GM12874 (cell line): ENCODE measurements at regions not wholly inside any gene's neighbourhood (a gene's known extent, or its start where the extent isn't known, plus 50 kb on each side); places are given as distances from the start of the nearest gene placed in this dataset.

Experiments
- TF ChIP-seq, protein P1 (sequence below): IDR thresholded peaks from 2 replicates; pipeline ENCODE4 v1.5.1; 2011; ENCODE audit warnings: low read depth, mild to moderate bottlenecking, control low read depth, low read length, moderate library complexity; ENCODE audit not compliant: insufficient read depth

DNA sequence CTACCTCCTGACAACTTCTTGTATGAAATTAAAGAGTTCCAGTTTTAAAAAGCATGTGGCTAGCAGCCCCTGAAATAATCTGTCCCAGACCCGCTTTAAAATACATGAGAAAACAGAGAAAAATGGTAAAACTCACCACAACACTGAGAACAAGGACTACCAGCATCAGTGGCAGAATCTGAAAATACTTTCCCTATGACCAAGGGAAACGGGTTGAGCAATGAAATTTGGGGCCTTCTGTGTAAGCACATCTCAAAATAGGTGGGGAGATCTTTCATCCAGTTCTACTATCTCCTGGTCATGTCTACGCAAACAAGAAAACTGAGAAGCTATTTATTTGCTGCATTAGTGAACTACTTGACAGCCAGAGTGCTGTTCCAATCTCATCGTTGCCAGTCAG lies 172.3 kb downstream of the LNPK start:
- TF ChIP-seq, protein P1, sequence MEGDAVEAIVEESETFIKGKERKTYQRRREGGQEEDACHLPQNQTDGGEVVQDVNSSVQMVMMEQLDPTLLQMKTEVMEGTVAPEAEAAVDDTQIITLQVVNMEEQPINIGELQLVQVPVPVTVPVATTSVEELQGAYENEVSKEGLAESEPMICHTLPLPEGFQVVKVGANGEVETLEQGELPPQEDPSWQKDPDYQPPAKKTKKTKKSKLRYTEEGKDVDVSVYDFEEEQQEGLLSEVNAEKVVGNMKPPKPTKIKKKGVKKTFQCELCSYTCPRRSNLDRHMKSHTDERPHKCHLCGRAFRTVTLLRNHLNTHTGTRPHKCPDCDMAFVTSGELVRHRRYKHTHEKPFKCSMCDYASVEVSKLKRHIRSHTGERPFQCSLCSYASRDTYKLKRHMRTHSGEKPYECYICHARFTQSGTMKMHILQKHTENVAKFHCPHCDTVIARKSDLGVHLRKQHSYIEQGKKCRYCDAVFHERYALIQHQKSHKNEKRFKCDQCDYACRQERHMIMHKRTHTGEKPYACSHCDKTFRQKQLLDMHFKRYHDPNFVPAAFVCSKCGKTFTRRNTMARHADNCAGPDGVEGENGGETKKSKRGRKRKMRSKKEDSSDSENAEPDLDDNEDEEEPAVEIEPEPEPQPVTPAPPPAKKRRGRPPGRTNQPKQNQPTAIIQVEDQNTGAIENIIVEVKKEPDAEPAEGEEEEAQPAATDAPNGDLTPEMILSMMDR: no peak

DNA sequence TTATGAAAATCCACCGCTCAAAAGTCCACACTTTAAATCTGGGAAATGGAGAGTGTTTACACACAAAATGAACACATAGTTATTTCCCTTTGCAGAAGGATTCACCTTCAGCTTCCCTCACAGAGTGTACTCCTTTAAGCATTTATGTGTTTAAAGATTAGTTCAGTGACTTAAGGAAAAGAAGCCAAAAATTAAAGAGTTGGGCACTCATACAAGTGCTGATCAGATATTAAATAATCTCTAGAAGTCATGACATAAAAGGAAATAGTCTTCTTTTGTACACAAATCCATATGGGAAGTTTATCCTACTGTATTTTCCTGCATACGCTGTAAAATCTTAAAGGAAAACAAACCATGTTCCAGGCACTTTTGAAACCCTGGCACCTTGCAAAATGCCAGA lies 174.2 kb downstream of the LNPK start:
- TF ChIP-seq, protein P1: no peak

GRCh38 chr2:175824243-175824642 lies 177.8 kb downstream of the LNPK start:
- TF ChIP-seq, protein P1: no peak

GRCh38 chr2:175823707-175824073 lies 178.4 kb downstream of the LNPK start:
- TF ChIP-seq, protein P1: no peak

DNA sequence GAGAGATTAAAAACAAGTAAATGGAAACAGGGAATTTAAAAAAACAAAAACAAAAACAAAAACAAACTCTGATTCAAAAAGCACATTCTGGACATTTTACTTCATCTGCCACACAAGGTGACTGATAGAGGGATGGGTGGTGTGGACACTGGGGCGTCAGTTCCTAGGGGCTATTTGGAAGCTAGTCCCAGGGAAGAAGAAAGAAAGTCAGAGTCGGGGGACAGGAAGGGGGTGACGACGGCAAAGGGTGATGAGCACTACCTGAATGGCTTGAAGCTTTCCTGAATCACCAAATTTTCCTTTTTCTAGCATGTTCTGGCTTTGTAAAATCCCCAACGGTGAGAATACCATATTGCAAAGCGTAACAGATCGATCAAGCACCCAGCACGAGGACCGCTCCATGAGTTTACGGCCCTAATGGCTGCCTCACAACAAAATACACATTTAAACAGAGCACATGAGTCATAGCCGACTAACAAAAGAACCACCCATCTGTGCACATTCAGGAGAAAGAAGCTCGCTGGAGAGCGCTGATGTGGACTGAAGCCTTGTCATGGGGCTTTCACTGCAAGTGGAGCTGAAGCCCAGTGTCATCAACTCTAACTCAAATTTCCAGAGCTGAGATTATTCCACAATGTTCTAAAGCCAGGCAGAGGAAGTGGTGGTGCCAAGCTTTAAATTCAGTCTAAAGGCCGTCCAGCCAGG lies 178.9 kb downstream of the LNPK start:
- TF ChIP-seq, protein P1: no peak

- TF ChIP-seq, protein P1: no peak
Observed at GRCh38 chr2:175817221-175817620, 184.8 kb downstream of the LNPK start.

GRCh38 chr2:175815537-175815936 lies 186.5 kb downstream of the LNPK start:
- TF ChIP-seq, protein P1: no peak
